AG04450 (cell line): ENCODE measurements at regions not wholly inside any gene's neighbourhood (a gene's known extent, or its start where the extent isn't known, plus 50 kb on each side); places are given as distances from the start of the nearest gene placed in this dataset.

Source experiments
- CTCF ChIA-PET: fragments of 300-600, 350-600 bp; formaldehyde crosslinking; extraction: SDS; loops from one replicate; lab custom pipeline; 2022; ENCODE audit warnings: antibody characterized with exemption, inconsistent platforms; lab: Charles Lee
- POLR2A ChIA-PET: fragments of 350-600 bp; formaldehyde crosslinking; extraction: SDS; loops from one replicate; lab custom pipeline; 2021; ENCODE audit warnings: antibody characterized with exemption, inconsistent platforms; lab: Yijun Ruan, JAX
- DNase-seq: peaks from one replicate; pipeline ENCODE4 v3.0.0-alpha.2; 2011; ENCODE audit warnings: low read depth, low spot score
- H3K27ac ChIP-seq: one replicate; pipeline ENCODE4 v1.5.1; 2012; ENCODE audit warnings: low read depth, low read length, control low read depth
- H3K27me3 ChIP-seq: one replicate; pipeline ENCODE4 v1.6.0; 2012; ENCODE audit warnings: low read length; ENCODE audit not compliant: control insufficient read depth, insufficient read depth
- H3K4me3 ChIP-seq: 2 replicates; pipeline ENCODE4 v1.5.1; 2011; ENCODE audit warnings: mild to moderate bottlenecking, low read depth, low read length, control low read depth
- H3K9me3 ChIP-seq: 2 replicates; pipeline ENCODE4 v1.5.1; 2012; ENCODE audit warnings: low read length; ENCODE audit not compliant: control insufficient read depth, insufficient read depth
- CTCF ChIP-seq: IDR thresholded peaks from 2 replicates; pipeline ENCODE4 v1.5.1; 2011; ENCODE audit warnings: low read depth, low read length, control low read depth, inconsistent platforms

- Histone ChIP-seq H3K27me3 (no peaks in the 10 kb centered on the region), H3K9me3 (no peaks in the 10 kb centered on the region; the same call in 1 of the 2 replicates), H3K27ac (peak overlapping the region; percentile 39), H3K4me3 (no peak overlapping the region)
- TF ChIP-seq CTCF = no peak
- POLR2A ChIA-PET = interaction anchor here (1.1 kb wide), 1 partner anchor 30 kb away, joined by 3 read pairs; no protein-coding TSS in a partner anchor
- CTCF ChIA-PET = interaction anchor here (1.3 kb wide), 1 partner anchor 303 kb away, joined by 5 read pairs; no protein-coding TSS in a partner anchor
- DNase-seq = no peak
These were observed 209.1 kb downstream of the CMPK2 start for GRCh38 chr2:6656633-6657032.

GRCh38 chr2:6657136-6657535 is 208.6 kb downstream of the CMPK2 start:
- ChIA-PET POLR2A (interaction anchor here (1.1 kb wide), 1 partner anchor 31 kb away, joined by 3 read pairs; no protein-coding TSS in a partner anchor), CTCF (interaction anchor here (1.3 kb wide), 1 partner anchor 304 kb away, joined by 5 read pairs; no protein-coding TSS in a partner anchor)
- no peaks in the 10 kb centered on the region; the same call in 1 of the 2 replicates for H3K9me3 ChIP-seq
- DNase-seq = no peak
- no peak overlapping the region for H3K4me3 ChIP-seq
- no peaks in the 10 kb centered on the region for H3K27me3 ChIP-seq
- H3K27ac ChIP-seq = peak overlapping the region; percentile 39
- no peak for TF ChIP-seq CTCF

GRCh38 chr2:6657855-6658254 is 207.9 kb downstream of the CMPK2 start:
- ChIA-PET CTCF (no interaction called here), POLR2A (interaction anchor here (1.1 kb wide), 1 partner anchor 31 kb away, joined by 3 read pairs; no protein-coding TSS in a partner anchor)
- Histone ChIP-seq H3K9me3 (no peaks in the 10 kb centered on the region; the same call in 1 of the 2 replicates), H3K27me3 (no peaks in the 10 kb centered on the region), H3K4me3 (no peak overlapping the region), H3K27ac (no peak overlapping the region)
- no peak for TF ChIP-seq CTCF
- DNase-seq = no peak

GRCh38 chr2:6664332-6665061 is 201.2 kb downstream of the CMPK2 start:
- Histone ChIP-seq H3K27me3 (no peaks in the 10 kb centered on the region), H3K9me3 (no peaks in the 10 kb centered on the region), H3K27ac (no peak overlapping the region), H3K4me3 (no peak overlapping the region)
- no peak for TF ChIP-seq CTCF
- no peak for DNase-seq
- ChIA-PET CTCF (no interaction called here), POLR2A (no interaction called here)
